ENCODE measurements at regions not wholly inside any gene's neighbourhood (a gene's known extent, or its start where the extent isn't known, plus 50 kb on each side); places are given as distances from the start of the nearest gene placed in this dataset.
A peak's percentile ranks its signal among the peaks of the same experiment; 100 is the strongest.
"Not testable (repeated sequence)": the region's sequence is repeated elsewhere in the genome, so short reads cannot be mapped to it uniquely, and the experiment has no call there.

GRCh38 chr10:30549134-30549687, 80.3 kb downstream of the LYZL2 start:
- H3K36me3 ChIP-seq (ENCODE audit: insufficient read depth, low read length); H2AFZ ChIP-seq (ENCODE audit: low read length, unreplicated experiment); H3K4me3 ChIP-seq (ENCODE audit: low read depth, low read length); H3K79me2 ChIP-seq (ENCODE audit: control insufficient read depth, insufficient read depth, low read length, unreplicated experiment); H3K27me3 ChIP-seq (ENCODE audit: insufficient read depth, low read length); H3K27ac ChIP-seq (ENCODE audit: low read depth, low read length): not testable (repeated sequence)
- peaks cover 11% of the 10 kb centered on the region for H3K4me1 ChIP-seq (ENCODE audit: control insufficient read depth, insufficient read depth, low read length, unreplicated experiment)

- peaks cover 8% of the 10 kb centered on the region for H3K4me1 ChIP-seq (ENCODE audit: control insufficient read depth, insufficient read depth, low read length, unreplicated experiment)
- no peak overlapping the region for H3K4me3 ChIP-seq (ENCODE audit: low read depth, low read length)
- no peaks in the 10 kb centered on the region for H3K36me3 ChIP-seq (ENCODE audit: insufficient read depth, low read length)
- H3K27ac ChIP-seq (ENCODE audit: low read depth, low read length) = no peak overlapping the region
- no peaks in the 10 kb centered on the region for H3K27me3 ChIP-seq (ENCODE audit: insufficient read depth, low read length)
- H2AFZ ChIP-seq (ENCODE audit: low read length, unreplicated experiment) = no peak overlapping the region
- no peaks in the 10 kb centered on the region for H3K79me2 ChIP-seq (ENCODE audit: control insufficient read depth, insufficient read depth, low read length, unreplicated experiment)
Measured at GRCh38 chr10:30546511-30546910, 83.0 kb downstream of the LYZL2 start.

DNA sequence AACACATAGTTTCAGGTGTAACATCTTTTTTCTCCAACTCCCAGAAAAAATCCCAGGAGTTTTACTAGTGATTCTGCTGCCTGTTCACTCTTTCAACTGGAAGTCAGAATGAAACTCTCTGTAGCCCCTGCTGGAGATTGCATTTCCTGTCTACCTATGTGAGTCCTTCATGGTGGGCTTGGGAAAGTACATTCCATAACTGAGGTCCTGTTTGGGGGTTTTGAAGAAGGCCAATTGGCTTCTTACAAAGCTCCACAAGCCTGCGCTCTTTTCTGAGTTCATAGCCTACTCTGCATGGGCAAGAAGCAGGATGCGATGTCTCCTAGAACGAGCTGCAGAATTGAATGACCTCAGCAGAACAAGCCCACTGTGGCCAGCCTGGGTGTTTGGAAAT, 86.7 kb downstream of the LYZL2 start:
- peaks cover 21% of the 10 kb centered on the region for H3K4me1 ChIP-seq (ENCODE audit: control insufficient read depth, insufficient read depth, low read length, unreplicated experiment)
- H3K36me3 ChIP-seq (ENCODE audit: insufficient read depth, low read length) = no peaks in the 10 kb centered on the region
- no peak overlapping the region for H3K27ac ChIP-seq (ENCODE audit: low read depth, low read length)
- H2AFZ ChIP-seq (ENCODE audit: low read length, unreplicated experiment) = no peak overlapping the region
- no peaks in the 10 kb centered on the region for H3K79me2 ChIP-seq (ENCODE audit: control insufficient read depth, insufficient read depth, low read length, unreplicated experiment)
- H3K27me3 ChIP-seq (ENCODE audit: insufficient read depth, low read length) = no peaks in the 10 kb centered on the region
- no peak overlapping the region for H3K4me3 ChIP-seq (ENCODE audit: low read depth, low read length)

GRCh38 chr10:30542001-30542894, 87.3 kb downstream of the LYZL2 start:
- H3K4me3 ChIP-seq (ENCODE audit: low read depth, low read length) = no peak overlapping the region
- no peak overlapping the region for H2AFZ ChIP-seq (ENCODE audit: low read length, unreplicated experiment)
- no peaks in the 10 kb centered on the region for H3K27me3 ChIP-seq (ENCODE audit: insufficient read depth, low read length)
- H3K4me1 ChIP-seq (ENCODE audit: control insufficient read depth, insufficient read depth, low read length, unreplicated experiment) = peaks cover 22% of the 10 kb centered on the region
- no peaks in the 10 kb centered on the region for H3K79me2 ChIP-seq (ENCODE audit: control insufficient read depth, insufficient read depth, low read length, unreplicated experiment)
- no peaks in the 10 kb centered on the region for H3K36me3 ChIP-seq (ENCODE audit: insufficient read depth, low read length)
- no peak overlapping the region for H3K27ac ChIP-seq (ENCODE audit: low read depth, low read length)

DNA sequence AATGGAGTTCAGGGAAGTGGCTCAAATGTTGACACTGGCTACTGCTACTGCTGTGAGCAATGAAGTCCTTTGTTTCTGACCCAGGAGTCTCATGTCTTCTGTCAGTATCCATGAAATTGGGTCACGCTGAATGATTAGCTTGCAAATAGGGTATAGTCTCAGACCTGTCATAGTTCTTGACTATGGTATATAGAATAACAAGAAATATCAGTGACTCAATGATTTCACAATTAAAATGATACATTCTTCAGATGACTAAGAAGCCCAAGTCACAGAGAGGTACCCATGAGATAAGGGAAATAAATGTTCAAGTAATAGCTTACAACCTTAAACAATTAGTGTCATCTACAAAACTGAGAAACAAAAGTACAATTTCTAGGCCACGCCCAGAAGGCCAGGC, 89.3 kb downstream of the LYZL2 start:
- Histone ChIP-seq H3K27me3 (ENCODE audit: insufficient read depth, low read length) (no peaks in the 10 kb centered on the region), H3K4me1 (ENCODE audit: control insufficient read depth, insufficient read depth, low read length, unreplicated experiment) (peaks cover 22% of the 10 kb centered on the region)

GRCh38 chr10:30538086-30538485, 91.5 kb downstream of the LYZL2 start:
- H3K4me1 ChIP-seq (ENCODE audit: control insufficient read depth, insufficient read depth, low read length, unreplicated experiment) = peaks cover 22% of the 10 kb centered on the region
- H3K27me3 ChIP-seq (ENCODE audit: insufficient read depth, low read length) = no peaks in the 10 kb centered on the region
- H3K79me2 ChIP-seq (ENCODE audit: control insufficient read depth, insufficient read depth, low read length, unreplicated experiment) = no peaks in the 10 kb centered on the region
- no peaks in the 10 kb centered on the region for H3K36me3 ChIP-seq (ENCODE audit: insufficient read depth, low read length)
- H3K4me3 ChIP-seq (ENCODE audit: low read depth, low read length) = no peak overlapping the region
- no peak overlapping the region for H3K27ac ChIP-seq (ENCODE audit: low read depth, low read length)
- no peak overlapping the region for H2AFZ ChIP-seq (ENCODE audit: low read length, unreplicated experiment)

More for the DNA sequence above, 89.3 kb downstream of the LYZL2 start:
- peak overlapping the region; percentile 33; the same call in 1 of the 2 replicates for H3K27ac ChIP-seq (ENCODE audit: low read depth, low read length)
- H3K36me3 ChIP-seq (ENCODE audit: insufficient read depth, low read length) = no peaks in the 10 kb centered on the region
- no peak overlapping the region for H3K4me3 ChIP-seq (ENCODE audit: low read depth, low read length)
- no peaks in the 10 kb centered on the region for H3K79me2 ChIP-seq (ENCODE audit: control insufficient read depth, insufficient read depth, low read length, unreplicated experiment)
- H2AFZ ChIP-seq (ENCODE audit: low read length, unreplicated experiment) = no peak overlapping the region

GRCh38 chr10:30537586-30537985, 92.0 kb downstream of the LYZL2 start:
- no peaks in the 10 kb centered on the region for H3K79me2 ChIP-seq (ENCODE audit: control insufficient read depth, insufficient read depth, low read length, unreplicated experiment)
- H3K4me1 ChIP-seq (ENCODE audit: control insufficient read depth, insufficient read depth, low read length, unreplicated experiment) = peaks cover 22% of the 10 kb centered on the region
- no peak overlapping the region for H3K4me3 ChIP-seq (ENCODE audit: low read depth, low read length)
- no peak overlapping the region for H3K27ac ChIP-seq (ENCODE audit: low read depth, low read length)
- H3K36me3 ChIP-seq (ENCODE audit: insufficient read depth, low read length) = no peaks in the 10 kb centered on the region
- no peak overlapping the region for H2AFZ ChIP-seq (ENCODE audit: low read length, unreplicated experiment)
- H3K27me3 ChIP-seq (ENCODE audit: insufficient read depth, low read length) = no peaks in the 10 kb centered on the region

- H3K27ac ChIP-seq (ENCODE audit: low read depth, low read length); H3K36me3 ChIP-seq (ENCODE audit: insufficient read depth, low read length); H2AFZ ChIP-seq (ENCODE audit: low read length, unreplicated experiment); H3K79me2 ChIP-seq (ENCODE audit: control insufficient read depth, insufficient read depth, low read length, unreplicated experiment); H3K27me3 ChIP-seq (ENCODE audit: insufficient read depth, low read length); H3K4me3 ChIP-seq (ENCODE audit: low read depth, low read length): not testable (repeated sequence)
- peaks cover 20% of the 10 kb centered on the region for H3K4me1 ChIP-seq (ENCODE audit: control insufficient read depth, insufficient read depth, low read length, unreplicated experiment)
Measured at GRCh38 chr10:30537158-30537557, 92.4 kb downstream of the LYZL2 start.

GRCh38 chr10:30536578-30536977, 93.0 kb downstream of the LYZL2 start:
- Histone ChIP-seq H3K79me2 (ENCODE audit: control insufficient read depth, insufficient read depth, low read length, unreplicated experiment) (no peaks in the 10 kb centered on the region), H3K27ac (ENCODE audit: low read depth, low read length) (no peak overlapping the region), H3K4me3 (ENCODE audit: low read depth, low read length) (no peak overlapping the region), H3K36me3 (ENCODE audit: insufficient read depth, low read length) (no peaks in the 10 kb centered on the region), H3K4me1 (ENCODE audit: control insufficient read depth, insufficient read depth, low read length, unreplicated experiment) (peaks cover 20% of the 10 kb centered on the region), H3K27me3 (ENCODE audit: insufficient read depth, low read length) (no peaks in the 10 kb centered on the region), H2AFZ (ENCODE audit: low read length, unreplicated experiment) (no peak overlapping the region)

DNA sequence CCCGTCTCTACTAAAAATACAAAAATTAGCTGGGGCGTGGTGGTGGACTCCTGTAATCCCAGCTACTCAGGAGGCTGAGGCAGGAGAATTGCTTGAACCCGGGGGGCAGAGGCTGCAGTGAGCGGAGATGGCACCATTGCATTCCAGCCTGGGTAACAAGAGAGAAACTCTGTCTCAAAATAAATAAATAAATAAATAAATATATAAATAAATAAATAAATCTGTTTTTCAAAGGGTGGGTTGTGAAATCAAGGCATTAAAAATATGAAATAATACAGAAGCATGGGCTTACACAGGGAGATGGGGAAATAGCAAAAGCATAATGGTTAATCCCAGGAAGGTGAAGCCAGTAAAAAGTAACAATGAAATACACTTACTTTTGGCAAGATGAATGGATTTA, 93.9 kb downstream of the LYZL2 start:
- no peak overlapping the region for H3K4me3 ChIP-seq (ENCODE audit: low read depth, low read length)
- no peaks in the 10 kb centered on the region for H3K27me3 ChIP-seq (ENCODE audit: insufficient read depth, low read length)
- no peak overlapping the region for H2AFZ ChIP-seq (ENCODE audit: low read length, unreplicated experiment)
- no peaks in the 10 kb centered on the region for H3K79me2 ChIP-seq (ENCODE audit: control insufficient read depth, insufficient read depth, low read length, unreplicated experiment)
- H3K27ac ChIP-seq (ENCODE audit: low read depth, low read length) = no peak overlapping the region
- H3K4me1 ChIP-seq (ENCODE audit: control insufficient read depth, insufficient read depth, low read length, unreplicated experiment) = peaks cover 19% of the 10 kb centered on the region
- H3K36me3 ChIP-seq (ENCODE audit: insufficient read depth, low read length) = no peaks in the 10 kb centered on the region
